Calu3 (cell line): ENCODE measurements at regions not wholly inside any gene's neighbourhood (a gene's known extent, or its start where the extent isn't known, plus 50 kb on each side); places are given as distances from the start of the nearest gene placed in this dataset.
A peak's percentile ranks its signal among the peaks of the same experiment; 100 is the strongest.
"Not testable (repeated sequence)": the region's sequence is repeated elsewhere in the genome, so short reads cannot be mapped to it uniquely, and the experiment has no call there.

Source experiments
- BruUV-seq: library from RNA; stranded (reverse); fragments of 400-500 nt; replicated peaks from 2 replicates; lab custom pipeline; 2021; lab: Mats Ljungman, UMichigan
- CTCF ChIA-PET: fragments of 300-600 bp; sonication (Branson Sonifier 250); formaldehyde crosslinking; loops from one replicate; lab custom pipeline; 2022; ENCODE audit warnings: antibody characterized with exemption; lab: Charles Lee
- DNase-seq: peaks from one replicate; pipeline ENCODE4 v3.0.0; 2022
- H3K27ac Mint-ChIP-seq: one replicate; pipeline ENCODE4 v1.8.0; 2022; ENCODE audit warnings: mixed read lengths; ENCODE audit not compliant: unreplicated experiment
- H3K27me3 Mint-ChIP-seq: one replicate; pipeline ENCODE4 v1.8.0; 2022; ENCODE audit warnings: mixed read lengths; ENCODE audit not compliant: unreplicated experiment
- H3K36me3 Mint-ChIP-seq: one replicate; pipeline ENCODE4 v1.8.0; 2022; ENCODE audit warnings: mild to moderate bottlenecking, moderate library complexity, mixed read lengths; ENCODE audit not compliant: insufficient read depth, unreplicated experiment
- H3K4me1 Mint-ChIP-seq: one replicate; pipeline ENCODE4 v1.8.0; 2022; ENCODE audit warnings: mild to moderate bottlenecking, low read depth, mixed read lengths; ENCODE audit not compliant: unreplicated experiment
- H3K4me3 Mint-ChIP-seq: one replicate; pipeline ENCODE4 v1.8.0; 2022; ENCODE audit warnings: mild to moderate bottlenecking, low read depth, moderate library complexity, mixed read lengths; ENCODE audit not compliant: unreplicated experiment
- H3K9me3 Mint-ChIP-seq: one replicate; pipeline ENCODE4 v1.8.0; 2022; ENCODE audit warnings: low read depth, mixed read lengths; ENCODE audit not compliant: unreplicated experiment
- CTCF ChIP-seq: fragments of 200-600 bp; IDR thresholded peaks from one replicate; pipeline ENCODE4 v1.8.0; 2022; ENCODE audit warnings: antibody characterized with exemption; ENCODE audit not compliant: unreplicated experiment
- intact Hi-C: fragments of 100-400 bp; cut with micrococcal nuclease; formaldehyde crosslinking; loops from one replicate; pipeline ENCODE4 v1.10.0; 2022; ENCODE audit not compliant: unreplicated experiment

- intact Hi-C loops = no loop called here
- no peak for DNase-seq
- Mint-ChIP-seq H3K9me3 (no peaks in the 10 kb centered on the region), H3K27me3 (no peaks in the 10 kb centered on the region), H3K27ac (peak overlapping the region; percentile 69), H3K36me3 (peaks cover 27% of the 10 kb centered on the region), H3K4me1 (peaks cover 62% of the 10 kb centered on the region), H3K4me3 (no peak overlapping the region)
- CTCF ChIA-PET = no interaction called here
- TF ChIP-seq CTCF = no peak
- no TSS peak for BruUV-seq
Measured at GRCh38 chr7:155236386-155236785, 61.3 kb upstream of the INSIG1 start.

GRCh38 chr7:155237297-155237696, 60.4 kb upstream of the INSIG1 start:
- TF ChIP-seq CTCF = no peak
- H3K4me3 Mint-ChIP-seq = no peak overlapping the region

GRCh38 chr7:155237730-155238129, 59.9 kb upstream of the INSIG1 start:
- Mint-ChIP-seq H3K4me3 (no peak overlapping the region), H3K27me3 (no peaks in the 10 kb centered on the region), H3K27ac (no peak overlapping the region), H3K4me1 (peaks cover 62% of the 10 kb centered on the region), H3K9me3 (no peaks in the 10 kb centered on the region), H3K36me3 (peaks cover 27% of the 10 kb centered on the region)
- TF ChIP-seq CTCF = no peak
- CTCF ChIA-PET = interaction anchor here (0.6 to 0.9 kb wide), 2 partner anchors 157 to 211 kb away, joined by 3 read pairs; no protein-coding TSS in a partner anchor
- no TSS peak for BruUV-seq
- no peak for DNase-seq
- intact Hi-C loops = loop anchor here (2.0 kb wide), 1 partner anchor 61 kb away; no protein-coding TSS in a partner anchor

More at GRCh38 chr7:155237297-155237696, 60.4 kb upstream of the INSIG1 start:
- no peak for DNase-seq
- Mint-ChIP-seq H3K36me3 (peaks cover 27% of the 10 kb centered on the region), H3K4me1 (peaks cover 62% of the 10 kb centered on the region), H3K9me3 (no peaks in the 10 kb centered on the region), H3K27ac (peak overlapping the region; percentile 69), H3K27me3 (no peaks in the 10 kb centered on the region)
- no TSS peak for BruUV-seq
- intact Hi-C loops = no loop called here
- CTCF ChIA-PET = interaction anchor here (0.6 to 0.9 kb wide), 2 partner anchors 157 to 212 kb away, joined by 3 read pairs; no protein-coding TSS in a partner anchor

GRCh38 chr7:155239431-155240087, 58.1 kb upstream of the INSIG1 start:
- Mint-ChIP-seq H3K4me1 (peaks cover 46% of the 10 kb centered on the region), H3K27ac (peak overlapping the region; percentile 87), H3K36me3 (peaks cover 26% of the 10 kb centered on the region), H3K4me3 (peak overlapping the region; percentile 63)
- H3K27me3 Mint-ChIP-seq, H3K9me3 Mint-ChIP-seq, BruUV-seq: not testable (repeated sequence)
- peak; percentile 57 for DNase-seq
- CTCF ChIA-PET = interaction anchor here (0.9 to 1.9 kb wide), 2 partner anchors 9 to 50 kb away, joined by 5 to 6 read pairs; no protein-coding TSS in a partner anchor
- intact Hi-C loops = loop anchor here (2.0 kb wide), 1 partner anchor 59 kb away; no protein-coding TSS in a partner anchor

GRCh38 chr7:155244675-155245074, 53.0 kb upstream of the INSIG1 start:
- intact Hi-C loops = no loop called here
- Mint-ChIP-seq H3K36me3 (peaks cover 3% of the 10 kb centered on the region), H3K27me3 (no peaks in the 10 kb centered on the region), H3K4me3 (no peak overlapping the region), H3K27ac (no peak overlapping the region), H3K4me1 (peaks cover 6% of the 10 kb centered on the region), H3K9me3 (peaks cover 3% of the 10 kb centered on the region)
- no peak for DNase-seq
- CTCF ChIA-PET = no interaction called here
- BruUV-seq = no TSS peak
- no peak for TF ChIP-seq CTCF
